ENCODE measurements at regions not wholly inside any gene's neighbourhood (a gene's known extent, or its start where the extent isn't known, plus 50 kb on each side); places are given as distances from the start of the nearest gene placed in this dataset.

DNA sequence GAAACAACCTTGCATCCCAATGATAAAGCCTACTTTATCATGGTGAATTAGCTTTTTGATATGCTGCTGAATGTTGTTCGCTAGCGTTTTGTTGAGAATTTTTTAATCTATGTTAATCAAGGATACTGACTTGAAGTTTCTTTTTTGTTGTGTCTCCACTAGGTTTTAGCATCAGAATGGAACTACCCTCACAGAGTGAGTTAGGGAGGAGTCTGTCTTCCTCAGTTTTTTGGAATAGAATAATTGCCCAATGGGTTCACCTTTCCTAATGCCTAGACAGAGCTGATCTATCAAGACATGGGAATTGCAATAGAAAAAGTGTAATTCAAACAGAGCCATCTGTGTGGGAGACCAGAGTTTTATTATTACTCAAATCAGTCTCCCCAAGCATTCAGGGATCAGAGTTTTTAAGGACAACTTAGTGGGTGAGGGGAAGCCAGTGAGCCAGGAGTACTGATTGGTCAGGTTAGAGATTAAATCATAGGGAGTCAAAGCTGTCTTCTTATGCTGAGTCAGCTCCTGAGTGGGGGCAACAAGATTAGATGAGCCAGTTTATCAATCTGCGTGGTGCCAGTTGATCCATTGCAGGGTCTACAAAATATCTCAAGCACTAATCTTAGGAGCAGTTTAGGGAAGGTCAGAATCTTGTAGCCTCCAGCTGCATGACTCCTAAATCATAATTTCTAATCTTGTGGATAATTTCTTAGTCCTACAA lies 237.4 kb upstream of the PPP2R3A start:
- TF ChIP-seq, protein P1, sequence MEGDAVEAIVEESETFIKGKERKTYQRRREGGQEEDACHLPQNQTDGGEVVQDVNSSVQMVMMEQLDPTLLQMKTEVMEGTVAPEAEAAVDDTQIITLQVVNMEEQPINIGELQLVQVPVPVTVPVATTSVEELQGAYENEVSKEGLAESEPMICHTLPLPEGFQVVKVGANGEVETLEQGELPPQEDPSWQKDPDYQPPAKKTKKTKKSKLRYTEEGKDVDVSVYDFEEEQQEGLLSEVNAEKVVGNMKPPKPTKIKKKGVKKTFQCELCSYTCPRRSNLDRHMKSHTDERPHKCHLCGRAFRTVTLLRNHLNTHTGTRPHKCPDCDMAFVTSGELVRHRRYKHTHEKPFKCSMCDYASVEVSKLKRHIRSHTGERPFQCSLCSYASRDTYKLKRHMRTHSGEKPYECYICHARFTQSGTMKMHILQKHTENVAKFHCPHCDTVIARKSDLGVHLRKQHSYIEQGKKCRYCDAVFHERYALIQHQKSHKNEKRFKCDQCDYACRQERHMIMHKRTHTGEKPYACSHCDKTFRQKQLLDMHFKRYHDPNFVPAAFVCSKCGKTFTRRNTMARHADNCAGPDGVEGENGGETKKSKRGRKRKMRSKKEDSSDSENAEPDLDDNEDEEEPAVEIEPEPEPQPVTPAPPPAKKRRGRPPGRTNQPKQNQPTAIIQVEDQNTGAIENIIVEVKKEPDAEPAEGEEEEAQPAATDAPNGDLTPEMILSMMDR (IDR thresholded peaks at IDR 0.05) = no peak
- TF ChIP-seq POLR2A (IDR thresholded peaks at IDR 0.05) (no peak), EP300 (IDR thresholded peaks at IDR 0.05) (no peak), POLR2AphosphoS5 (IDR thresholded peaks at IDR 0.05) (no peak)

Measured in gastroesophageal sphincter (tissue), 3 donors.